Gastroesophageal sphincter (tissue), 4 donors: ENCODE measurements at regions not wholly inside any gene's neighbourhood (a gene's known extent, or its start where the extent isn't known, plus 50 kb on each side); places are given as distances from the start of the nearest gene placed in this dataset.

ENCODE experiments used
- ATAC-seq: fragments of 150-250 bp; one replicate; pipeline ENCODE4 v1.9.1; 2016; ENCODE audit warnings: mild to moderate bottlenecking, moderate library complexity
- H3K27ac ChIP-seq, 4 donors: fragments of 200-600 bp; sonication (generic) in 3 of 4; 1 replicate in 3 of 4; 2 replicates in 1 of 4; pipeline ENCODE4 v1.5.1; 2016 to 2019
- H3K27me3 ChIP-seq: fragments of 200-600 bp; sonication (generic); one replicate; pipeline ENCODE4 v1.5.1; 2019
- H3K36me3 ChIP-seq, 2 donors: fragments of 200-600 bp; sonication (generic); one replicate each; pipeline ENCODE4 v1.5.1; 2019; ENCODE audit warnings: control low read depth in 1 of 2
- H3K4me1 ChIP-seq, 3 donors: fragments of 200-600 bp; sonication (generic); 1 replicate in 2 of 3; 2 replicates in 1 of 3; pipeline ENCODE4 v1.5.1; 2016 to 2019; ENCODE audit warnings: control low read depth in 2 of 3
- H3K4me3 ChIP-seq, 2 donors: fragments of 200-600 bp; sonication (generic); one replicate each; pipeline ENCODE4 v1.5.1; 2019; ENCODE audit warnings: mild to moderate bottlenecking in 1 of 2, moderate library complexity in 1 of 2
- H3K9me3 ChIP-seq, 3 donors: fragments of 200-600 bp; sonication (generic); one replicate each; pipeline ENCODE4 v1.5.1; 2017 to 2019; ENCODE audit warnings: control low read depth in 2 of 3
- EP300 ChIP-seq: sonication (generic); formaldehyde crosslinking; IDR thresholded peaks from one replicate; pipeline ENCODE4 v1.6.1; 2017; ENCODE audit warnings: antibody characterized with exemption, mild to moderate bottlenecking
- POLR2A ChIP-seq, 2 donors: fragments of 450-650 bp; IDR thresholded peaks; one replicate each; pipeline ENCODE4 v1.6.1; 2017; ENCODE audit warnings: antibody characterized with exemption in 2 of 2, mild to moderate bottlenecking in 2 of 2, moderate library complexity in 1 of 2
- POLR2AphosphoS5 ChIP-seq: sonication (generic); formaldehyde crosslinking; IDR thresholded peaks from one replicate; pipeline ENCODE4 v1.6.1; 2017; ENCODE audit warnings: antibody characterized with exemption
- WGBS, 2 donors: methylation state at CpG; one replicate each; pipeline ENCODE4 v1.1.5; 2018; ENCODE audit warnings: low coverage in 1 of 2; 5-methylcytosine and 5-hydroxymethylcytosine counted together
- TF ChIP-seq, protein P1 (sequence below), 4 experiments: fragments of 200-600 bp in 2 of 4; fragments of 450-650 bp in 2 of 4; sonication (generic) in 1 of 4; IDR thresholded peaks; one replicate each; pipeline ENCODE4 v1.5.1; 2017 to 2019; ENCODE audit warnings: antibody characterized with exemption in 4 of 4, mild to moderate bottlenecking in 2 of 4, moderate library complexity in 2 of 4

DNA sequence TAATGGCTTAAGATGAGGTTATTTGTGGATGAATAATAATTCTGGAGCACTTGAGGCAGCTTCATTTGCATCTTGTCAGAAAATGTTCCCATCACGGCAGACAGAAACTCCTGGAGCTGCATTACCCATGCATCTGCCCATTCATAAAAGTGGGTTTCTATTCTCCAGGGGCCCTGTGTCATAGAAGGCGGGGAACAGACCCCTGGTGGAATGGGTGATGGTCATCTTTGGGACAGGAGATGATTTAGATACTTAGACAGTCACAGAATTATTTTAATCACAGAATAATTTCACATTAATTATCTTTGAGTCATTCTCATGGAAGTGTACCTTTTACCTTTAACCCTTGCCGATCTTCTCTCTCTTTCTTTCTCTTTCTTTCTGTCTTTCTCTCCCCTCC lies 980.7 kb upstream of the TMEM132C start:
- H3K9me3 ChIP-seq: no peaks in the 10 kb centered on the region
- no peak for ATAC-seq
- WGBS, 2 donors: 61 to 86% methylated on average over 3 of the region's 3 CpGs
- H3K36me3 ChIP-seq: no peaks in the 10 kb centered on the region
- H3K4me3 ChIP-seq: no peak overlapping the region
- TF ChIP-seq EP300: no peak
- TF ChIP-seq, protein P1, sequence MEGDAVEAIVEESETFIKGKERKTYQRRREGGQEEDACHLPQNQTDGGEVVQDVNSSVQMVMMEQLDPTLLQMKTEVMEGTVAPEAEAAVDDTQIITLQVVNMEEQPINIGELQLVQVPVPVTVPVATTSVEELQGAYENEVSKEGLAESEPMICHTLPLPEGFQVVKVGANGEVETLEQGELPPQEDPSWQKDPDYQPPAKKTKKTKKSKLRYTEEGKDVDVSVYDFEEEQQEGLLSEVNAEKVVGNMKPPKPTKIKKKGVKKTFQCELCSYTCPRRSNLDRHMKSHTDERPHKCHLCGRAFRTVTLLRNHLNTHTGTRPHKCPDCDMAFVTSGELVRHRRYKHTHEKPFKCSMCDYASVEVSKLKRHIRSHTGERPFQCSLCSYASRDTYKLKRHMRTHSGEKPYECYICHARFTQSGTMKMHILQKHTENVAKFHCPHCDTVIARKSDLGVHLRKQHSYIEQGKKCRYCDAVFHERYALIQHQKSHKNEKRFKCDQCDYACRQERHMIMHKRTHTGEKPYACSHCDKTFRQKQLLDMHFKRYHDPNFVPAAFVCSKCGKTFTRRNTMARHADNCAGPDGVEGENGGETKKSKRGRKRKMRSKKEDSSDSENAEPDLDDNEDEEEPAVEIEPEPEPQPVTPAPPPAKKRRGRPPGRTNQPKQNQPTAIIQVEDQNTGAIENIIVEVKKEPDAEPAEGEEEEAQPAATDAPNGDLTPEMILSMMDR (IDR thresholded peaks at IDR 0.05): no peak
- no peak for TF ChIP-seq POLR2A (IDR thresholded peaks at IDR 0.05)
- H3K27me3 ChIP-seq: no peaks in the 10 kb centered on the region
- no peaks in the 10 kb centered on the region for H3K4me1 ChIP-seq
- H3K27ac ChIP-seq: no peak overlapping the region

DNA sequence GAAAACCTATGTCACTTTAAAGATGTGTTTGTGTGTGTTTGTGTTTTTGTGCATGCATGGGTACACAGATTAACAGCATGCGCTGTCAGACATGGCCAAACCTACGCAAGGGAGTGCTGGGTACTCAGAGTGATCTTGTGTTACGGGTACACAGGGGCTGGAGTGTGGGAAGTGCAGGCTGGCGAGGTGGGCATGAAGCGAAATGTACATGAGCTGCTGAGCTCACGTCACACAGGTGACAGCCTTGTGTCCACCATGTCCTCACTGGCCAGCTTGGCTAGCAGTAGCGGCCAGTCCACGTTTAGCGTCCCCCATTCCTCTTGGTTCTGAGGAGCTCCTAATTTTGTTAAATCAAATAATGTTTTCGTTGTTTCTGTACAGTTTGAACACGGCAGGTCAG lies 979.7 kb upstream of the TMEM132C start:
- no peak for ATAC-seq
- 90 to 100% methylated on average over 1 to 11 of the region's 11 CpGs for WGBS, 2 donors

DNA sequence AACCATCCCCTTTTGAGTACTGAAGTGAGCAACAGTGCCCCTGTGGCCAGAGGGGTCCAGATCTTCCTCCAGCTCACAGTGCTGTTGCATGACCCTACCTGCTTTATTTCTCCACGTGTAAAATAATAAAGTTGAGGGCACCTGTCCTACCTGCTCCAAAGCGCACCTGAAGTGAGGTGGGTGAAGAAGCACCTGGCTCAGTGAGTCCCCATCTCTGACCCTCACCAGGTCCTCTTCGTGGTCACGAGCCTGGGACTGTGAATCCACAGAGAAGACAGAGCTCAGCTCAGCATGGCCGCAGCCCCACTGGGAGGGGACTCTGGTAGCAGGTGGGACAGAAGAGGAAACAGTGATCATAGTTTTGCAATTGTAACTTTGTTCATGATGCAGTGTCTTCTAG lies 976.7 kb upstream of the TMEM132C start:
- 17 to 83% methylated on average over 1 of the region's 5 CpGs for WGBS, 2 donors
- Histone ChIP-seq H3K27ac (no peak overlapping the region), H3K27me3 (no peaks in the 10 kb centered on the region), H3K36me3 (no peaks in the 10 kb centered on the region), H3K4me3 (no peak overlapping the region), H3K4me1 (no peaks in the 10 kb centered on the region), H3K9me3 (no peaks in the 10 kb centered on the region)
- no peak for ATAC-seq
- TF ChIP-seq POLR2AphosphoS5 (no peak), POLR2A (IDR thresholded peaks at IDR 0.05) (no peak), EP300 (no peak)
- TF ChIP-seq, protein P1 (IDR thresholded peaks at IDR 0.05): no peak

More for the DNA sequence above, 979.7 kb upstream of the TMEM132C start:
- Histone ChIP-seq H3K4me1 (no peaks in the 10 kb centered on the region), H3K9me3 (no peaks in the 10 kb centered on the region), H3K36me3 (no peaks in the 10 kb centered on the region), H3K4me3 (no peak overlapping the region), H3K27me3 (no peaks in the 10 kb centered on the region), H3K27ac (no peak overlapping the region)
- TF ChIP-seq EP300: no peak
- TF ChIP-seq, protein P1 (IDR thresholded peaks at IDR 0.05): no peak
- TF ChIP-seq POLR2AphosphoS5: no peak
- no peak for TF ChIP-seq POLR2A (IDR thresholded peaks at IDR 0.05)

DNA sequence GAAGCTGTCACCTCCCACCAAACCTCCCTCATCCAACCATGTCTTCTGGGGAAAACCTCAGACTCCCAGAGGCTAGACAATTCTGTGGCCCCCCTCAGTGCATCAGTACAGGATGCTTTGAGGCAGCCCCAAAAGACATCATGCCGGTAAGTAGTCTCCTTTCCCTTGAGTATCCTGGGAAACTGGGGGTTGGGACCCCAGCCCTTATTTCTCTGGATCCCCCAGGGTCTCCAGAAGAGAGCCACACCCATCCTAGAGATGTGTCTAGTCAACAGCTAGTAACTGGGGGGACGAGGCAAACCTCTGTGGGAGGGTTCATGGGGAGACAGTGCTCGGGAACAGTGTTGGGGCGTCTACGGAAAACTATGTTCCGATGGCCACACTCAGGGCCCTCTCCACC lies 974.2 kb upstream of the TMEM132C start:
- no peaks in the 10 kb centered on the region for H3K36me3 ChIP-seq
- H3K9me3 ChIP-seq: no peaks in the 10 kb centered on the region
- TF ChIP-seq EP300 (no peak), POLR2AphosphoS5 (no peak), POLR2A (IDR thresholded peaks at IDR 0.05) (no peak)
- TF ChIP-seq, protein P1 (IDR thresholded peaks at IDR 0.05): no peak
- no peak for ATAC-seq
- no peaks in the 10 kb centered on the region for H3K4me1 ChIP-seq
- H3K27me3 ChIP-seq: no peaks in the 10 kb centered on the region
- no peak overlapping the region for H3K27ac ChIP-seq
- WGBS, 2 donors: 90% methylated on average over 2 of the region's 6 CpGs; no CpG with 5 or more reads in 1 of the 2 donors
- H3K4me3 ChIP-seq: no peak overlapping the region

DNA sequence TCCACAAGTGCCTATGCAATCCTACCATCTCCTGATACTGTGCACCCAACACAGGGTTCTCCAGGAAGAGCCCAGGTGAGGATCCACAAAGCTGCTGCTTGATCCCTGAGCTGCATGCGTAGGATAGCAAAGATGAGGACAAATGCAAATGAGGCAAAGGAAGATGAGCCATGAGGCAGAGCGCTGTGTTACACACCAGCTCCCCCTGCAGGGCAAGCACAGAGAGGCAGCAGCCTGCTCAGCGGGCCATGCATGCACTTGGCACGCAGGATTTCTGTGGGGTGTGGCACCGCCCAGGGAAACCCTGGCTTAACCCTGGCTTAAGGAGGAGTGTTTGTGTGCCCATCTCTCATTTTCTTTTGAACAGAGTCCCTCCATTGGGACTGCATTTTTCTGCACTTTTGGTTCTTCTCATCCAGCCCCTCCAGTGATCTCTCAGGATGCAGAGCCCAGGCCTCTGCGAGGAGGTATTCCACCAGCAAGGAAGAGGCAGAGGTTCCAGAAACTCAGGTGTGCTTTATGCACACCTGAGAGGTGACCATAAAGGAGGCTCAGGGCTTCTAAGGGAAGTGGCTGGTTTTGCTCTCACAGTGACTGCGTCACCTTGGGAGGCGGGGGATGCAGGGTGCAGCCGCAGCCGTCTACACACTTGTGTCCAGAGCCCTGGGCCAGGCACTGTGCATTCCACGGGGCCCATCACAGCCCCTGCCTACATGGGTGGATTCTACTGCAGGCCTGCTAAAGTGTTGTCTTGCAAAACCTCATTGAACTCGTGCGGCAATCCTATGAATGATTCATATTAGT lies 973.3 kb upstream of the TMEM132C start:
- TF ChIP-seq POLR2AphosphoS5 (no peak), EP300 (no peak), POLR2A (IDR thresholded peaks at IDR 0.05) (no peak)
- TF ChIP-seq, protein P1 (IDR thresholded peaks at IDR 0.05): peak; percentile 10 to 71 (median 40)
- peak; percentile 43 for ATAC-seq
- 28 to 59% methylated on average over 2 to 4 of the region's 13 CpGs for WGBS, 2 donors
- Histone ChIP-seq H3K36me3 (no peaks in the 10 kb centered on the region), H3K4me1 (no peaks in the 10 kb centered on the region), H3K4me3 (no peak overlapping the region), H3K27me3 (no peaks in the 10 kb centered on the region), H3K27ac (no peak overlapping the region), H3K9me3 (no peaks in the 10 kb centered on the region)
